Activated CD4-positive, alpha-beta T cell treated with anti-CD3 and anti-CD28 coated beads, Interleukin-2, amount 10 ng/mL, durations not matched to agents 24 days and 14 days (primary cell): ENCODE measurements at regions not wholly inside any gene's neighbourhood (a gene's known extent, or its start where the extent isn't known, plus 50 kb on each side); places are given as distances from the start of the nearest gene placed in this dataset.

Source experiments
- DNase-seq: peaks from one replicate; pipeline ENCODE4 v3.0.0; 2022
- H3K27ac Mint-ChIP-seq: one replicate; pipeline ENCODE4 v1.8.0; 2022; ENCODE audit warnings: mild to moderate bottlenecking, mixed read lengths
- H3K27me3 Mint-ChIP-seq: one replicate; pipeline ENCODE4 v1.8.0; 2022; ENCODE audit warnings: mixed read lengths
- H3K36me3 Mint-ChIP-seq: one replicate; pipeline ENCODE4 v1.8.0; 2022; ENCODE audit warnings: low read depth, mild to moderate bottlenecking, mixed read lengths
- H3K4me1 Mint-ChIP-seq: one replicate; pipeline ENCODE4 v1.8.0; 2021; ENCODE audit warnings: mixed read lengths
- H3K4me3 Mint-ChIP-seq: one replicate; pipeline ENCODE4 v1.8.0; 2022; ENCODE audit warnings: mild to moderate bottlenecking, moderate library complexity, mixed read lengths
- H3K9me3 Mint-ChIP-seq: one replicate; pipeline ENCODE4 v1.8.0; 2021; ENCODE audit warnings: mixed read lengths
- intact Hi-C: fragments of 100-400 bp; cut with micrococcal nuclease; formaldehyde crosslinking; loops from one replicate; pipeline ENCODE4 v1.15.1; 2023

- H3K4me1 Mint-ChIP-seq: no peaks in the 10 kb centered on the region
- intact Hi-C loops: no loop called here
- no peaks in the 10 kb centered on the region for H3K36me3 Mint-ChIP-seq
- H3K9me3 Mint-ChIP-seq: peaks cover 3% of the 10 kb centered on the region
- no peak overlapping the region for H3K27ac Mint-ChIP-seq
- no peak for DNase-seq
- no peak overlapping the region for H3K4me3 Mint-ChIP-seq
- H3K27me3 Mint-ChIP-seq: no peaks in the 10 kb centered on the region
Observed at GRCh38 chr4:132910229-132910748, 238.8 kb upstream of the PCDH10 start.

GRCh38 chr4:132918096-132918495 lies 231.0 kb upstream of the PCDH10 start:
- H3K27ac Mint-ChIP-seq: no peak overlapping the region
- DNase-seq: no peak
- H3K4me1 Mint-ChIP-seq: no peaks in the 10 kb centered on the region
- H3K27me3 Mint-ChIP-seq: no peaks in the 10 kb centered on the region
- no peak overlapping the region for H3K4me3 Mint-ChIP-seq
- no peaks in the 10 kb centered on the region for H3K9me3 Mint-ChIP-seq
- H3K36me3 Mint-ChIP-seq: no peaks in the 10 kb centered on the region
- intact Hi-C loops: no loop called here

- DNase-seq: no peak
- Mint-ChIP-seq H3K4me1 (no peaks in the 10 kb centered on the region), H3K9me3 (no peaks in the 10 kb centered on the region), H3K27me3 (no peaks in the 10 kb centered on the region), H3K4me3 (no peak overlapping the region), H3K27ac (no peak overlapping the region), H3K36me3 (no peaks in the 10 kb centered on the region)
- intact Hi-C loops: no loop called here
Observed at GRCh38 chr4:132923516-132923915, 225.6 kb upstream of the PCDH10 start.

- Mint-ChIP-seq H3K9me3 (no peaks in the 10 kb centered on the region), H3K4me3 (no peak overlapping the region)
Observed at GRCh38 chr4:132934911-132935310, 214.2 kb upstream of the PCDH10 start.

GRCh38 chr4:132955146-132955545 lies 193.9 kb upstream of the PCDH10 start:
- Mint-ChIP-seq H3K36me3 (no peaks in the 10 kb centered on the region), H3K4me1 (no peaks in the 10 kb centered on the region), H3K27me3 (no peaks in the 10 kb centered on the region), H3K27ac (no peak overlapping the region), H3K9me3 (no peaks in the 10 kb centered on the region), H3K4me3 (no peak overlapping the region)
- no peak for DNase-seq
- intact Hi-C loops: no loop called here

More at GRCh38 chr4:132934911-132935310, 214.2 kb upstream of the PCDH10 start:
- intact Hi-C loops: no loop called here
- H3K36me3 Mint-ChIP-seq: no peaks in the 10 kb centered on the region
- no peaks in the 10 kb centered on the region for H3K4me1 Mint-ChIP-seq
- no peak for DNase-seq
- no peaks in the 10 kb centered on the region for H3K27me3 Mint-ChIP-seq
- no peak overlapping the region for H3K27ac Mint-ChIP-seq

- H3K36me3 Mint-ChIP-seq: no peaks in the 10 kb centered on the region
- no peaks in the 10 kb centered on the region for H3K27me3 Mint-ChIP-seq
- no peak for DNase-seq
- H3K9me3 Mint-ChIP-seq: no peaks in the 10 kb centered on the region
- H3K4me1 Mint-ChIP-seq: no peaks in the 10 kb centered on the region
- intact Hi-C loops: no loop called here
- no peak overlapping the region for H3K4me3 Mint-ChIP-seq
- no peak overlapping the region for H3K27ac Mint-ChIP-seq
Observed at GRCh38 chr4:132956962-132957361, 192.1 kb upstream of the PCDH10 start.

GRCh38 chr4:132958457-132959263 lies 190.4 kb upstream of the PCDH10 start:
- intact Hi-C loops: no loop called here
- H3K9me3 Mint-ChIP-seq: no peaks in the 10 kb centered on the region
- DNase-seq: no peak
- no peak overlapping the region for H3K4me3 Mint-ChIP-seq
- no peak overlapping the region for H3K27ac Mint-ChIP-seq
- H3K27me3 Mint-ChIP-seq: no peaks in the 10 kb centered on the region
- no peaks in the 10 kb centered on the region for H3K36me3 Mint-ChIP-seq
- H3K4me1 Mint-ChIP-seq: no peaks in the 10 kb centered on the region

- no peak for DNase-seq
- Mint-ChIP-seq H3K27ac (no peak overlapping the region), H3K4me3 (no peak overlapping the region), H3K36me3 (no peaks in the 10 kb centered on the region), H3K4me1 (no peaks in the 10 kb centered on the region), H3K9me3 (no peaks in the 10 kb centered on the region), H3K27me3 (no peaks in the 10 kb centered on the region)
- intact Hi-C loops: no loop called here
Observed at GRCh38 chr4:132981611-132982010, 167.5 kb upstream of the PCDH10 start.

GRCh38 chr4:132982151-132982550 lies 166.9 kb upstream of the PCDH10 start:
- H3K27ac Mint-ChIP-seq: no peak overlapping the region
- no peaks in the 10 kb centered on the region for H3K4me1 Mint-ChIP-seq
- H3K4me3 Mint-ChIP-seq: no peak overlapping the region
- H3K27me3 Mint-ChIP-seq: no peaks in the 10 kb centered on the region
- H3K36me3 Mint-ChIP-seq: no peaks in the 10 kb centered on the region
- no peak for DNase-seq
- intact Hi-C loops: no loop called here
- no peaks in the 10 kb centered on the region for H3K9me3 Mint-ChIP-seq

- Mint-ChIP-seq H3K36me3 (no peaks in the 10 kb centered on the region), H3K4me3 (no peak overlapping the region), H3K4me1 (no peaks in the 10 kb centered on the region), H3K9me3 (no peaks in the 10 kb centered on the region), H3K27me3 (no peaks in the 10 kb centered on the region), H3K27ac (no peak overlapping the region)
- DNase-seq: no peak
- intact Hi-C loops: no loop called here
Observed at GRCh38 chr4:132991111-132991510, 158.0 kb upstream of the PCDH10 start.

GRCh38 chr4:132992686-132993085 lies 156.4 kb upstream of the PCDH10 start:
- H3K4me3 Mint-ChIP-seq: no peak overlapping the region
- intact Hi-C loops: no loop called here
- H3K9me3 Mint-ChIP-seq: peaks cover 3% of the 10 kb centered on the region
- no peaks in the 10 kb centered on the region for H3K4me1 Mint-ChIP-seq
- H3K27ac Mint-ChIP-seq: no peak overlapping the region
- no peaks in the 10 kb centered on the region for H3K27me3 Mint-ChIP-seq
- DNase-seq: no peak
- H3K36me3 Mint-ChIP-seq: no peaks in the 10 kb centered on the region

GRCh38 chr4:132998585-132999230 lies 150.4 kb upstream of the PCDH10 start:
- Mint-ChIP-seq H3K4me1 (no peaks in the 10 kb centered on the region), H3K36me3 (no peaks in the 10 kb centered on the region), H3K9me3 (peaks cover 3% of the 10 kb centered on the region), H3K27ac (no peak overlapping the region), H3K27me3 (no peaks in the 10 kb centered on the region), H3K4me3 (no peak overlapping the region)
- DNase-seq: no peak
- intact Hi-C loops: no loop called here

GRCh38 chr4:133000012-133000411 lies 149.1 kb upstream of the PCDH10 start:
- intact Hi-C loops: no loop called here
- Mint-ChIP-seq H3K4me1 (no peaks in the 10 kb centered on the region), H3K36me3 (no peaks in the 10 kb centered on the region), H3K4me3 (no peak overlapping the region), H3K27ac (no peak overlapping the region), H3K27me3 (no peaks in the 10 kb centered on the region), H3K9me3 (peaks cover 3% of the 10 kb centered on the region)
- no peak for DNase-seq

GRCh38 chr4:133003169-133003568 lies 145.9 kb upstream of the PCDH10 start:
- Mint-ChIP-seq H3K27ac (no peak overlapping the region), H3K9me3 (no peaks in the 10 kb centered on the region), H3K4me3 (no peak overlapping the region), H3K4me1 (no peaks in the 10 kb centered on the region), H3K27me3 (no peaks in the 10 kb centered on the region), H3K36me3 (no peaks in the 10 kb centered on the region)
- DNase-seq: no peak
- intact Hi-C loops: no loop called here
